SK-N-DZ (cell line): ENCODE measurements at regions not wholly inside any gene's neighbourhood (a gene's known extent, or its start where the extent isn't known, plus 50 kb on each side); places are given as distances from the start of the nearest gene placed in this dataset.

Experiments used
- DNase-seq: peaks from one replicate; pipeline ENCODE4 v3.0.0-alpha.2; 2015; ENCODE audit warnings: low spot score

- DNase-seq: no peak
Measured at GRCh38 chr2:214674278-214674677, 135.2 kb downstream of the BARD1 start.

- DNase-seq: no peak
Measured at GRCh38 chr2:214671319-214671885, 138.1 kb downstream of the BARD1 start.

- DNase-seq: no peak
Measured at GRCh38 chr2:214652473-214652872, 157.0 kb downstream of the BARD1 start.

DNA sequence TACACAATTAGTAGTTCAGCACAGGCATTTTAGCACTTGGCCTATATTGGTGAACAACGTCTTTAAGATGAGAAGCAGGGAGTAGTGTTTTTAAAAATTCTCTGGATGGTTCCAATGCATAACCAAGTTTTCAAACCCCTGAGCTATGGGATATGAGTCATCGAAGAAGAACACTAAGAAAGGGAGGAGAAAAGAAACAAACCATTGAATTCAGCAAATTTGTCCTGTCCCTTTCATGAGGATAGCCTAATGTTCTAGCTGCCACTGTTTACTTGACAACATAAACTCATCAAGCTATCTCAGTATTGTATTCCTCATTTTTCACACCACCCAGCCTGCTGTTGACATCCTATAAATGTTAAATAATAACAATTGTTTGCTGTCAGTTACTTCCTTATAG, 158.0 kb downstream of the BARD1 start:
- DNase-seq: no peak

DNA sequence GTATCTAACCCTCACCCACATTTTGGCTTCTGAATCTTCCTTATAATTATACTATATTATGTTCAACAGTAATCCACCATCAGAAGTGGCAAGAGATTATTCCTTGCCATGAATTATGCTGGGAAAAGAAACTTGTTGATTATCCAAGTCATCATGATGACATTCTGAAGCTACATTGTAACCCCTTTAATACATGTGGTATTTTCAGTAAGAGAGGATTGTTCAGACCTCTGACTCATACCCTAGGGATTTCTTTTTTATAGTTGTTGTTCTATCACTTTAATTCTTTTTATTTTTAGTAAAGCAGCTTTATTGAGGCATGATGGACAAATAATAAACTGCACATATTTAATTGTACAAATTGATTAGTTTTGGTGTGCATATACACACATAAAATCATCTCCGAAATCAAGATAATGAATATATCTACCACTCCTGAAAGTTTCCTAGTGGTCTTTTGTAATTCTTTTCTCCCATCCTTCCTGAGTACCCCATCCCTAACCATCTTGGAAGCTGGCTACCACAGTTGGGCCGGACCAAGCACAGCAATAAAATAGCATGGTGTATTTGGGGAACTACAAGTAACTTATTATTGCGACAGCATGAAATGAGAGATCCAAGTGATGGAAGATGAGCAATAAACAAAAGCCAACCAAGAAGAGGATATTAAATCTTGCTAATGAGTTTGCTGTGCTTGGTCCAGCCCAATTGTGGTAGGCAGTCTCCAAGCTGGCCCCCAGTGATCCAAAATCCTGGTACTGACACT, 159.9 kb downstream of the BARD1 start:
- no peak for DNase-seq

DNA sequence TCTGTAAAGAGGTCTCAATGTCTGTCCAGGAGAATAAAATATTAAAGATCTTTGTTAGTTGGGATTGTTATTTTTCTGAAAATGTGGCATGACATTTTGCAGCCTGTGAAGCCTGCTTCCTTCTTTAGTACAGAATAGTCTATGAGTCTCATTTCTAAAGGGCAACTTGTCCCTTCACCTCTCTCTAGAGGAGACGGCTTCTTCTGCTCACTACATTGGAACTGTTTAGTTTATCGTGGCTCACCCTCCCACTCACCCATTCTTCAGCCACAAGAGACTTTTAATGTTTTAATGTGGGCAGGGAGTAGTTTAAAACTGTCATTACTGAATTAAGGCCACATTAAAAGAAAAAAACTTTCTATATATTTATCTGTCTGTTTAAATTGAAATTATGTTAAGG, 161.0 kb downstream of the BARD1 start:
- no peak for DNase-seq

DNA sequence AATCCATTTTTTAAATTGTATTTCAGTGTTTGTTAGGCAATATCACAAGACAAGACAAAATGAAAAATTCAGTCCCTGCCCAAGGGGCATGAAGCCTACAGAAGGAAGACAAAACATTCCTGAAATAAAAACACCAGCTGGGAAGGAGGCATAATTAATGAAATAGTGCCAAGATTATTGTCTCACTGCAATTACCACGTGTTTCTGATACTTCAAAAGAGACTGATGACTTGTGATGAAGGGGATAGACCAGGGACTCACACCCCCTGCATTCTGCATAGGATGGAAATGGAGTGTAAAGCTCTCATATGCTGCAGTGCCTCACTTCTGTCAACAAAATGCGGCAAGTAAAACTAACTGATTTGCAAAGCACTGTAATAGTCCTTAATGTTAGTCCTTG, 178.1 kb downstream of the BARD1 start:
- DNase-seq: no peak

DNA sequence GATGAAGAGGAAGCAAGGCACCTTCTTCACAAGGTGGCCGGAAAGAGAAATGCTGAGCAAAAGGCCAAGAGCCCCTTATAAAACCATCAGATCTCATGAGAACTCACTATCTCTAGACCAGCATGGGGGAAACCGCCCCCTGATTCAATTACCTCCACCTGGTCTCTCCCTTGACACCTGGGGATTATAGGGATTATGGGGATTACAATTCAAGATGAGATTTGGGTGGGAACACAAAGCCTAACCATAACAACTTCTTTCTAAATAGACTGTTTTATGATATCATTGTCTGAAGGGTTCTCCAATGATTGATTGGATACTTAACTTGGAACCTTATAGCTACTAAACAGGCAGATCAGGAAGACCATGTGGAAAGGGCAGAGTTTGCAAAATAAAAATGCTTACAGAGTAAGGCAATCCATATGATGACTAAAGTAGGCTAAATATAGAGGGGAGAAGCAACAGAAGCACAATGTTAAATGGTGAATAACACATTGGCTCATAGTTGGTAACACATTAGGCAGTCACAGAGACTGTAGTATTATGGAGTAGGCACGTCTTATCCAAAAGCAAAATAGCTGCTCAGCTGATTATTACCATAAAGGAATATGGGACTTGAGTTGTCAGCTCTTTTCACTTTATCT, 179.0 kb downstream of the BARD1 start:
- DNase-seq: no peak

DNA sequence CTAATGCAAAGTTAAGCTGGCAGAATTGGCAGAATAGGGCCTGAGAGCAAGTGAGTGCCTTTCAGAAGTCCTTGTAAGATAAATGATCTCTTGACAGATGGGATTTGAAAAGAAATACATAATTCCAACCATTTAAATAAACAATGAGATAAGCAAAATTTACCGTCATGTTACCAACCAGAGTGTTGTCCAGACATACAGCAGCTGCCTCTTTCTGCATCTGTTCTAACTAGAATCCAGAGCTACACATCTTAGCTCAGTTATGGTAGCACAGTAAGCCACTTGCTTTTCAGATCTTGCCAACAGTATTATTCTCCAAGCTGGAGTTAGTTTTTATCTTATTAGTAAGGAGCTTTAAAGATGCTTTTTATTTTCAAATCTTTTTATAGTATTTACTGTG, 179.6 kb downstream of the BARD1 start:
- DNase-seq: peak; percentile 10
